PFSK-1 (cell line): ENCODE measurements at regions not wholly inside any gene's neighbourhood (a gene's known extent, or its start where the extent isn't known, plus 50 kb on each side); places are given as distances from the start of the nearest gene placed in this dataset.

ENCODE experiments used
- FOXP2 ChIP-seq: optimal IDR thresholded peaks from 2 replicates; pipeline ENCODE3; 2011; ENCODE audit warnings: borderline replicate concordance, control low read depth, inconsistent platforms; ENCODE audit not compliant: insufficient read depth; ENCODE audit errors: extremely low read length, extremely low read depth
- POLR2AphosphoS5 ChIP-seq: IDR thresholded peaks from 2 replicates; pipeline ENCODE4 v1.6.1; 2012; ENCODE audit warnings: low read depth, mild to moderate bottlenecking, control low read depth, low read length, moderate library complexity
- SIN3A ChIP-seq: IDR thresholded peaks from 2 replicates; pipeline ENCODE4 v1.6.1; 2012; ENCODE audit warnings: mild to moderate bottlenecking, low read length, moderate library complexity, borderline replicate concordance; ENCODE audit not compliant: insufficient read depth
- TAF1 ChIP-seq: IDR thresholded peaks from 2 replicates; pipeline ENCODE4 v1.6.1; 2012; ENCODE audit warnings: low read length, control low read depth, borderline replicate concordance; ENCODE audit not compliant: insufficient read depth
- TF ChIP-seq, protein P1 (sequence below), 2 experiments: IDR thresholded peaks; 2 replicates each; pipeline versions ENCODE4 v1.6.1 to v1.8.0; 2011 to 2012; ENCODE audit warnings: low read depth in 2 of 2, low read length in 2 of 2, control low read depth in 1 of 2, inconsistent platforms in 1 of 2, mild to moderate bottlenecking in 1 of 2, moderate library complexity in 1 of 2; ENCODE audit not compliant: insufficient read depth in 1 of 2

DNA sequence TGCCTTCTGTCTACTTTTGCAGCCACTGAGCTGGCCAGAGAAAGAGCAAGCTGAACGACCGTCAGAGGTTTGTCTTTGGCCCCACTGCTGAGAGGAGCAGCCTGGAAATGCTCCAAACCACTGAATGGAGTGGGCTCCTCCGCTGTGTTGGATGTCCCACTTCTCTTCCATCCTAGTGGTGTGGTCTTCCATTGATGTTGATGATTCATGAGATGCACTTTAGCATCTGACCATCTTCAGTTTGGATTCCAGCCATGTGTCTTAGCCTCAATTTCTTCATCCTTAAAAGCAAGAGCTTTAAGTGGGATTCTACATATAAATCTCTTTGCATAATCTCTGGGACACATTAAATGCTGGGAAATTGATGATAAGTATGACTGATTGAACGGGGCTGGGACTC is 276.9 kb downstream of the SIPA1L2 start:
- no peak for TF ChIP-seq TAF1
- TF ChIP-seq SIN3A, result no peak
- no peak for TF ChIP-seq FOXP2
- TF ChIP-seq, protein P1, sequence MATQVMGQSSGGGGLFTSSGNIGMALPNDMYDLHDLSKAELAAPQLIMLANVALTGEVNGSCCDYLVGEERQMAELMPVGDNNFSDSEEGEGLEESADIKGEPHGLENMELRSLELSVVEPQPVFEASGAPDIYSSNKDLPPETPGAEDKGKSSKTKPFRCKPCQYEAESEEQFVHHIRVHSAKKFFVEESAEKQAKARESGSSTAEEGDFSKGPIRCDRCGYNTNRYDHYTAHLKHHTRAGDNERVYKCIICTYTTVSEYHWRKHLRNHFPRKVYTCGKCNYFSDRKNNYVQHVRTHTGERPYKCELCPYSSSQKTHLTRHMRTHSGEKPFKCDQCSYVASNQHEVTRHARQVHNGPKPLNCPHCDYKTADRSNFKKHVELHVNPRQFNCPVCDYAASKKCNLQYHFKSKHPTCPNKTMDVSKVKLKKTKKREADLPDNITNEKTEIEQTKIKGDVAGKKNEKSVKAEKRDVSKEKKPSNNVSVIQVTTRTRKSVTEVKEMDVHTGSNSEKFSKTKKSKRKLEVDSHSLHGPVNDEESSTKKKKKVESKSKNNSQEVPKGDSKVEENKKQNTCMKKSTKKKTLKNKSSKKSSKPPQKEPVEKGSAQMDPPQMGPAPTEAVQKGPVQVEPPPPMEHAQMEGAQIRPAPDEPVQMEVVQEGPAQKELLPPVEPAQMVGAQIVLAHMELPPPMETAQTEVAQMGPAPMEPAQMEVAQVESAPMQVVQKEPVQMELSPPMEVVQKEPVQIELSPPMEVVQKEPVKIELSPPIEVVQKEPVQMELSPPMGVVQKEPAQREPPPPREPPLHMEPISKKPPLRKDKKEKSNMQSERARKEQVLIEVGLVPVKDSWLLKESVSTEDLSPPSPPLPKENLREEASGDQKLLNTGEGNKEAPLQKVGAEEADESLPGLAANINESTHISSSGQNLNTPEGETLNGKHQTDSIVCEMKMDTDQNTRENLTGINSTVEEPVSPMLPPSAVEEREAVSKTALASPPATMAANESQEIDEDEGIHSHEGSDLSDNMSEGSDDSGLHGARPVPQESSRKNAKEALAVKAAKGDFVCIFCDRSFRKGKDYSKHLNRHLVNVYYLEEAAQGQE (IDR thresholded peaks at IDR 0.05; ENCODE audit: insufficient read depth in 1 of 2, low read depth in 2 of 2, low read length in 2 of 2), result no peak
- TF ChIP-seq POLR2AphosphoS5, result no peak

DNA sequence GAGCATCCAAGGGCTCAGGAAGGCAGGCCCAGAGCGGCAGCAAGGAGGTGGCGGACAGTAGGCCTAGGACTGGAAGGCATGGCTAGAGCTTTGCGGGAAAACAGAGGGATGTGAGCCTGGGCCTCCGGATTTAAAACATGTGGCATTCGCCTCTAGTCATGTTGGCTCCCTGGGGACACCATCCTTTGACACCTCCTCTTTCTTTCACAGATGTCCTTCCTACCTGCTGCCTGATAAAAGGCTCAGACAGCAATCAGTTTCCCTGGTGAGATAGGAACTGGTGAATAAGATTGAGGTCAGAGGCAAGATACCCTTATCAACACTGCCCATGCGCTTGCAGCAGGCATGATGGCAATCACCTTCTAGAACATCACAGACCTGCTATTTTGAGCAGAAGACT is 277.6 kb downstream of the SIPA1L2 start:
- TF ChIP-seq POLR2AphosphoS5 (no peak), FOXP2 (no peak), SIN3A (no peak), TAF1 (no peak)
- TF ChIP-seq, protein P1 (IDR thresholded peaks at IDR 0.05; ENCODE audit: insufficient read depth in 1 of 2, low read depth in 2 of 2, low read length in 2 of 2), result no peak

DNA sequence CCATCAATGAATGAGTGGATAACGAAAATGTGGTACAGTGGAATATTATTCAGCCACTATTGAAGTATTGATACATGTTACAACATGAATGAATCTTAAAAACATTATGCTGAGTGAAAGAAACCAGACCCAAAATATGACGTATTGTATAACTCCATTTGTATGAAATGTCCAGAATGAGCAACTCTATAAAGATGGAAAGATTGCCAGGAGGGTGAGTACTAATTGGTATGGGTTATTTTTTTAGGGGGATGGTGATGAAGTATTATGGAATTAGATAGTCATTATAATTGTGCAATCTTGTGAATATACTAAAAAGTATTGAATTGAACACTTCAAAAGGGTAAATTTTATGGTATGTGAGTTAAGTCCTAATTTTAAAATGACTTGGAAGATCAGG is 278.6 kb downstream of the SIPA1L2 start:
- TF ChIP-seq POLR2AphosphoS5 (no peak), SIN3A (no peak), TAF1 (no peak), FOXP2 (no peak)
- TF ChIP-seq, protein P1 (IDR thresholded peaks at IDR 0.05; ENCODE audit: insufficient read depth in 1 of 2, low read depth in 2 of 2, low read length in 2 of 2), result no peak

DNA sequence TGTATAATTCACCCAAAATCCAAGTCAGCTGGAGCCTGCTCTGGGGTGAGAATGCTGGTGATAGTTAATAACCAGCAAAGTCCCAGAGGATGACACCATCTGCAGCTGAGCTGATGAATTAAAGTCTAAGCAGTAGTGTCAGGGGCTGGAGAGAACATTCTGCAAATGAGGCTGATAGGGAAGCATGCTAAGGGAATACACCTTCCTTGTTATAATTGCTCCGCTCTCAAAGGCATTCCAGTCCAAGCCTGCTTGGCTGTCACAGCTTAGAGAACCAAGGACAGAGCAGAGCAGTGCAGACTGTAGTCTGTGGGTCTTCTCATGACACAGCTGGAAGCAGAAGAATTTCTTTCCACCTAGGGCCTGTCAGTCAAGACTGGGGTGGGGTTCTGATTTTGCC is 283.1 kb downstream of the SIPA1L2 start:
- no peak for TF ChIP-seq TAF1
- no peak for TF ChIP-seq SIN3A
- TF ChIP-seq POLR2AphosphoS5, result no peak
- TF ChIP-seq, protein P1 (IDR thresholded peaks at IDR 0.05; ENCODE audit: insufficient read depth in 1 of 2, low read depth in 2 of 2, low read length in 2 of 2), result no peak
- TF ChIP-seq FOXP2, result no peak
